ENCODE measurements at regions not wholly inside any gene's neighbourhood (a gene's known extent, or its start where the extent isn't known, plus 50 kb on each side); places are given as distances from the start of the nearest gene placed in this dataset.

DNA sequence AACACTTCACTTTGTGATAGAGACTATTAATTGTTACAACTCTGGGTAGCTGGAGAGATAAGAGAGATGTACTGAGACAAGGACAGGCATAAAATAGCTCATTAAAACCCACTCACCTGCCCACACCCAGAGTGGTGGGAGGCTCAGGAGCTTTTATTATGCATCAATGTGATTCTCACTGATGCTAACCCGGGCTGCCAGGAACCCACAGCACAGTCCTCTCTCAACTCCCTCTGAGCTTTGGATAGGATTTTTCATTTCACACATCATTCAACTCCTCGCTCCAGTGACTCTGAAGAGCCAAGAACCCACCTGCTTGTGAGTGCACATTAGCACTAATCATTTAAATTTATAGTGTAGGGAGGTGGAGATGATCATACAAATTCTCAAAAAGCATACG is 827.9 kb downstream of the FLRT2 start:
- DNase-seq, result no peak
- TF ChIP-seq, protein P1, sequence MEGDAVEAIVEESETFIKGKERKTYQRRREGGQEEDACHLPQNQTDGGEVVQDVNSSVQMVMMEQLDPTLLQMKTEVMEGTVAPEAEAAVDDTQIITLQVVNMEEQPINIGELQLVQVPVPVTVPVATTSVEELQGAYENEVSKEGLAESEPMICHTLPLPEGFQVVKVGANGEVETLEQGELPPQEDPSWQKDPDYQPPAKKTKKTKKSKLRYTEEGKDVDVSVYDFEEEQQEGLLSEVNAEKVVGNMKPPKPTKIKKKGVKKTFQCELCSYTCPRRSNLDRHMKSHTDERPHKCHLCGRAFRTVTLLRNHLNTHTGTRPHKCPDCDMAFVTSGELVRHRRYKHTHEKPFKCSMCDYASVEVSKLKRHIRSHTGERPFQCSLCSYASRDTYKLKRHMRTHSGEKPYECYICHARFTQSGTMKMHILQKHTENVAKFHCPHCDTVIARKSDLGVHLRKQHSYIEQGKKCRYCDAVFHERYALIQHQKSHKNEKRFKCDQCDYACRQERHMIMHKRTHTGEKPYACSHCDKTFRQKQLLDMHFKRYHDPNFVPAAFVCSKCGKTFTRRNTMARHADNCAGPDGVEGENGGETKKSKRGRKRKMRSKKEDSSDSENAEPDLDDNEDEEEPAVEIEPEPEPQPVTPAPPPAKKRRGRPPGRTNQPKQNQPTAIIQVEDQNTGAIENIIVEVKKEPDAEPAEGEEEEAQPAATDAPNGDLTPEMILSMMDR (IDR thresholded peaks at IDR 0.05; ENCODE audit: partially characterized antibody, unreplicated experiment), result no peak
- Mint-ChIP-seq H3K36me3 (ENCODE audit: unreplicated experiment) (no peaks in the 10 kb centered on the region), H3K9me3 (ENCODE audit: unreplicated experiment) (no peaks in the 10 kb centered on the region), H3K27ac (ENCODE audit: unreplicated experiment) (no peak overlapping the region), H3K4me1 (ENCODE audit: low read depth, unreplicated experiment) (peaks cover 2% of the 10 kb centered on the region), H3K4me3 (ENCODE audit: unreplicated experiment) (no peak overlapping the region), H3K27me3 (ENCODE audit: unreplicated experiment) (no peaks in the 10 kb centered on the region)

DNA sequence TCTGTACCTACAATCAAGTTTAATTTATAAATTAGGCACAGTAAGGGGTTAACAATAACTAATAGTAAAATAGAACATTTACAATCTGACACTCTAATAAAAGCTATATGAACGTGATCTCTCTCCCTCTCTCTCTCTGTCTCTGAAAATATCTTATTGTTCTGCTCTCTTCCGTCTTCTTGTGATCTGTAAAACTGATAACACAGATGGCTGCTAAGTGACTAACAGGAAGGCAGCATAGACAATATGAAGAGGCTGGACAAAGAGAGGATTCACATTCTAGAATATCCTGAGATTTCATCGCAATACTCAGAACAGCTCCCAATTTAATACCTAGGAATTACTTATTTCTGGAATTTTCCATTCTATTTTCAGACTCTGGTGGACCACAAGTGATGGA is 827.2 kb downstream of the FLRT2 start:
- Mint-ChIP-seq H3K4me1 (ENCODE audit: low read depth, unreplicated experiment) (peaks cover 2% of the 10 kb centered on the region), H3K27ac (ENCODE audit: unreplicated experiment) (no peak overlapping the region), H3K27me3 (ENCODE audit: unreplicated experiment) (no peaks in the 10 kb centered on the region), H3K9me3 (ENCODE audit: unreplicated experiment) (no peaks in the 10 kb centered on the region), H3K36me3 (ENCODE audit: unreplicated experiment) (no peaks in the 10 kb centered on the region), H3K4me3 (ENCODE audit: unreplicated experiment) (no peak overlapping the region)
- TF ChIP-seq, protein P1 (IDR thresholded peaks at IDR 0.05; ENCODE audit: partially characterized antibody, unreplicated experiment), result no peak
- DNase-seq, result no peak

GRCh38 chr14:86346818-86347384 is 817.0 kb downstream of the FLRT2 start:
- no peaks in the 10 kb centered on the region for H3K36me3 Mint-ChIP-seq (ENCODE audit: unreplicated experiment)
- no peaks in the 10 kb centered on the region for H3K9me3 Mint-ChIP-seq (ENCODE audit: unreplicated experiment)
- TF ChIP-seq, protein P1 (IDR thresholded peaks at IDR 0.05; ENCODE audit: partially characterized antibody, unreplicated experiment), result no peak
- DNase-seq, result no peak
- no peaks in the 10 kb centered on the region for H3K27me3 Mint-ChIP-seq (ENCODE audit: unreplicated experiment)
- no peak overlapping the region for H3K4me3 Mint-ChIP-seq (ENCODE audit: unreplicated experiment)
- H3K27ac Mint-ChIP-seq (ENCODE audit: unreplicated experiment), result no peak overlapping the region
- H3K4me1 Mint-ChIP-seq (ENCODE audit: low read depth, unreplicated experiment), result no peaks in the 10 kb centered on the region

DNA sequence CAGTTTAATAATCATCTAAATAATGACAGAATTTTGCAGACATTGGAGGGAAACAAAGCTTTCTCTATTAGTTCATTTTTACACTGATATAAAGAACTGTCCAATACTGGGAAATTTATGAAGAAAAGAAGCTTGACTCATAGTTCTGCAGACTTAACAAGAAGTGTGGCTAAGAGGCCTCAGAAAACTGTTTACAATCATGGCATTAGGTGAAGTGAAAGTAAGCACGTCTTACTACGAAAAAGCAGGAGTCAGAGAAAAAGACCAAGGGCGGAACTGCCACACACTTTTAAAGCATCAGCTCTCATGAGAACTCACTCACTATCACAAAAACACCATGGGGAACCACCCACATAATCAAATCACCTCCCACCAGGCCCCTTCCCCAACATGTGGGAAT is 804.4 kb downstream of the FLRT2 start:
- TF ChIP-seq, protein P1 (IDR thresholded peaks at IDR 0.05; ENCODE audit: partially characterized antibody, unreplicated experiment), result no peak
- Mint-ChIP-seq H3K27me3 (ENCODE audit: unreplicated experiment) (no peaks in the 10 kb centered on the region), H3K4me3 (ENCODE audit: unreplicated experiment) (no peak overlapping the region), H3K36me3 (ENCODE audit: unreplicated experiment) (no peaks in the 10 kb centered on the region), H3K9me3 (ENCODE audit: unreplicated experiment) (no peaks in the 10 kb centered on the region), H3K27ac (ENCODE audit: unreplicated experiment) (no peak overlapping the region), H3K4me1 (ENCODE audit: low read depth, unreplicated experiment) (peaks cover 3% of the 10 kb centered on the region)
- DNase-seq, result no peak

GRCh38 chr14:86333493-86333892 is 803.5 kb downstream of the FLRT2 start:
- H3K4me1 Mint-ChIP-seq (ENCODE audit: low read depth, unreplicated experiment), result peaks cover 3% of the 10 kb centered on the region
- no peak overlapping the region for H3K4me3 Mint-ChIP-seq (ENCODE audit: unreplicated experiment)
- H3K36me3 Mint-ChIP-seq (ENCODE audit: unreplicated experiment), result no peaks in the 10 kb centered on the region
- H3K9me3 Mint-ChIP-seq (ENCODE audit: unreplicated experiment), result no peaks in the 10 kb centered on the region
- H3K27ac Mint-ChIP-seq (ENCODE audit: unreplicated experiment), result no peak overlapping the region
- TF ChIP-seq, protein P1 (IDR thresholded peaks at IDR 0.05; ENCODE audit: partially characterized antibody, unreplicated experiment), result no peak
- no peak for DNase-seq
- H3K27me3 Mint-ChIP-seq (ENCODE audit: unreplicated experiment), result no peaks in the 10 kb centered on the region

Measured in glutamatergic neuron (in vitro differentiated cells).